Testis (tissue), 2 donors: ENCODE measurements at regions not wholly inside any gene's neighbourhood (a gene's known extent, or its start where the extent isn't known, plus 50 kb on each side); places are given as distances from the start of the nearest gene placed in this dataset.

Source experiments
- POLR2A ChIP-seq: fragments of 450-650 bp; IDR thresholded peaks from one replicate; pipeline ENCODE4 v1.6.1; 2017; ENCODE audit warnings: antibody characterized with exemption, mild to moderate bottlenecking, moderate library complexity
- TF ChIP-seq, protein P1 (sequence below), 3 experiments: fragments of 450-650 bp in 2 of 3; fragments of 200-600 bp in 1 of 3; sonication (generic) in 1 of 3; IDR thresholded peaks; one replicate each; pipeline ENCODE4 v1.5.1; 2016 to 2019; ENCODE audit warnings: antibody characterized with exemption in 3 of 3, mild to moderate bottlenecking in 2 of 3, moderate library complexity in 1 of 3

DNA sequence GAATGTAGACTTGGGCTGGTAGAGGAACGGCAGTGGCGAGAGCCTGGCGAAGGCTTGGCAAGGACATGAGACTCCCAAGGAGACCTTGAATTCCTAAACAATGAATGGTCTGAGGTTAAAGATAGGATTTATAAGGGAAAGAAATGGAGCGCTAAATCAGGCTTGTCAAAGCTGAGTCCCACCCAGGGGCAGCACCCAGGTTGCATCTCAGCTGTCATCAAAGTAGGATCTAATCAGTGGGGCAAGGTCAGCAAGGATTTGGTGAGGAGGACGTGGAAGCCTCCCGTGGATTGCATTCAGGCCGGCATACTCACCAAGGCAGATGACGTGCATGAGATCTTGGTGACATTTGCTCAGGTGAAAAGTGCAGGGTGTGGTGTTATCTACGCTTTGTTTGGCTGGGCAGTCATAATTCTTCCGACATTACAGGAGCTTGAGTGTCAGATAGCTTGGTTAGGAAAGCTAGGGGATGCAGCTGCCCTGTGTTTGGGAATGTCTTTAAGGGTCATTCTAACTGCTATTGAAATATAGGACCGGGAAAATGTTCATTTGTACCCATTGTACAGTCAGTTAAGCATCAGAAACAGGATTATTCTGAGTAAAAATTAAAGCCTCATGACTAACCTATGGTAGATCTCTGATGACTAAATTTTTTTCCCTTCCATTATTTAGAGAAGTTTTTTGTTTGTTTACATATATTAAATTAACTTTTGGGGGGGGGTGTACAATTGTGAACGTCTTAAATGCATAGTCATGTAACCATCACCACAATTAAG lies 99.4 kb upstream of the TSC22D2 start:
- TF ChIP-seq, protein P1, sequence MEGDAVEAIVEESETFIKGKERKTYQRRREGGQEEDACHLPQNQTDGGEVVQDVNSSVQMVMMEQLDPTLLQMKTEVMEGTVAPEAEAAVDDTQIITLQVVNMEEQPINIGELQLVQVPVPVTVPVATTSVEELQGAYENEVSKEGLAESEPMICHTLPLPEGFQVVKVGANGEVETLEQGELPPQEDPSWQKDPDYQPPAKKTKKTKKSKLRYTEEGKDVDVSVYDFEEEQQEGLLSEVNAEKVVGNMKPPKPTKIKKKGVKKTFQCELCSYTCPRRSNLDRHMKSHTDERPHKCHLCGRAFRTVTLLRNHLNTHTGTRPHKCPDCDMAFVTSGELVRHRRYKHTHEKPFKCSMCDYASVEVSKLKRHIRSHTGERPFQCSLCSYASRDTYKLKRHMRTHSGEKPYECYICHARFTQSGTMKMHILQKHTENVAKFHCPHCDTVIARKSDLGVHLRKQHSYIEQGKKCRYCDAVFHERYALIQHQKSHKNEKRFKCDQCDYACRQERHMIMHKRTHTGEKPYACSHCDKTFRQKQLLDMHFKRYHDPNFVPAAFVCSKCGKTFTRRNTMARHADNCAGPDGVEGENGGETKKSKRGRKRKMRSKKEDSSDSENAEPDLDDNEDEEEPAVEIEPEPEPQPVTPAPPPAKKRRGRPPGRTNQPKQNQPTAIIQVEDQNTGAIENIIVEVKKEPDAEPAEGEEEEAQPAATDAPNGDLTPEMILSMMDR (IDR thresholded peaks at IDR 0.05), result no peak
- no peak for TF ChIP-seq POLR2A
